Fibroblast of pulmonary artery (primary cell): ENCODE measurements at regions not wholly inside any gene's neighbourhood (a gene's known extent, or its start where the extent isn't known, plus 50 kb on each side); places are given as distances from the start of the nearest gene placed in this dataset.
A peak's percentile ranks its signal among the peaks of the same experiment; 100 is the strongest.

Source experiments
- DNase-seq: peaks from one replicate; pipeline ENCODE4 v3.0.0-alpha.2; 2010; ENCODE audit warnings: low read depth
- H3K4me3 ChIP-seq: replicated peaks from 2 replicates; pipeline ENCODE4 v1.5.1; 2011; ENCODE audit warnings: low read depth, mild to moderate bottlenecking, control low read depth, low read length, moderate library complexity
- TF ChIP-seq, protein P1 (sequence below): IDR thresholded peaks from 2 replicates; pipeline ENCODE4 v1.5.1; 2011; ENCODE audit warnings: mild to moderate bottlenecking, control low read depth, low read length, inconsistent platforms; ENCODE audit errors: missing control alignments

DNA sequence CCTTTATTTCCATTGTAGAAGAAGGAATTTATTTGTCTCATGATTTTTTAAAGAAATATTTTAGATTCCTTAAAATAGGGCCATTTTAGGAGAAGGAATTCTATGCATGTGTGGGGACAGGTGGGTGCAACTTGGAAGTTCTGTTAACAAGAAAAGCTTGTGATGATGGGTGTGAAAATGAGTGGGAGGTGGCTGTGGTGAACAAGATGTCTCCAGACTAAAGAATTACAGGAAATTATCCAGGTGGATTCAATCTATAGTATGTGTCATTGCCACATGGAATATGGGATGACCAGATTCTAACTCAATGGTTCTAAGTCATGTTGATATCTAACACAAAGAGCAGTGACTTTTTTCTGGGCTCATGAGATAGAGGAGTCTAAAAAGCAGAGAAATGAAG, 229.6 kb upstream of the IGFBP3 start:
- peak; percentile 27 for DNase-seq
- H3K4me3 ChIP-seq = no peak overlapping the region
- TF ChIP-seq, protein P1, sequence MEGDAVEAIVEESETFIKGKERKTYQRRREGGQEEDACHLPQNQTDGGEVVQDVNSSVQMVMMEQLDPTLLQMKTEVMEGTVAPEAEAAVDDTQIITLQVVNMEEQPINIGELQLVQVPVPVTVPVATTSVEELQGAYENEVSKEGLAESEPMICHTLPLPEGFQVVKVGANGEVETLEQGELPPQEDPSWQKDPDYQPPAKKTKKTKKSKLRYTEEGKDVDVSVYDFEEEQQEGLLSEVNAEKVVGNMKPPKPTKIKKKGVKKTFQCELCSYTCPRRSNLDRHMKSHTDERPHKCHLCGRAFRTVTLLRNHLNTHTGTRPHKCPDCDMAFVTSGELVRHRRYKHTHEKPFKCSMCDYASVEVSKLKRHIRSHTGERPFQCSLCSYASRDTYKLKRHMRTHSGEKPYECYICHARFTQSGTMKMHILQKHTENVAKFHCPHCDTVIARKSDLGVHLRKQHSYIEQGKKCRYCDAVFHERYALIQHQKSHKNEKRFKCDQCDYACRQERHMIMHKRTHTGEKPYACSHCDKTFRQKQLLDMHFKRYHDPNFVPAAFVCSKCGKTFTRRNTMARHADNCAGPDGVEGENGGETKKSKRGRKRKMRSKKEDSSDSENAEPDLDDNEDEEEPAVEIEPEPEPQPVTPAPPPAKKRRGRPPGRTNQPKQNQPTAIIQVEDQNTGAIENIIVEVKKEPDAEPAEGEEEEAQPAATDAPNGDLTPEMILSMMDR = no peak

DNA sequence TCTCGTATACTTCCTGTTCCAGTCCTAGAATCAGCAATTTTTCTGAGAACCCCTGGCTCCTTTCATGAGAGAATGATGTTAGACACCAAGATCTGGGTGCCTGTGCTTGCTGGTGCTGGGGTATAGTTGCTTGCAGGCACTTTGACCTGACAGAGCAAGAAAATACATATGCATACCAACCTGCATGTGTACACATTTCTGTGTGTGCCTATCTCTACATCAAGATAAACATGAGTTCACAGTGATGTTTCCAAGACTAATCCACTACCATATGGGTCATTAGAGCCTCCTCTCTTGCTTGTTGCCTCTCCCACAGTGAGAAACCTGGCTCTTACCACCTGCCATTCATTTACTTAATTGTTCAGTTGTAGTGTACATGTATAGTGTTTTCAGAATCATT, 229.1 kb upstream of the IGFBP3 start:
- TF ChIP-seq, protein P1 = no peak
- no peak for DNase-seq
- no peak overlapping the region for H3K4me3 ChIP-seq

DNA sequence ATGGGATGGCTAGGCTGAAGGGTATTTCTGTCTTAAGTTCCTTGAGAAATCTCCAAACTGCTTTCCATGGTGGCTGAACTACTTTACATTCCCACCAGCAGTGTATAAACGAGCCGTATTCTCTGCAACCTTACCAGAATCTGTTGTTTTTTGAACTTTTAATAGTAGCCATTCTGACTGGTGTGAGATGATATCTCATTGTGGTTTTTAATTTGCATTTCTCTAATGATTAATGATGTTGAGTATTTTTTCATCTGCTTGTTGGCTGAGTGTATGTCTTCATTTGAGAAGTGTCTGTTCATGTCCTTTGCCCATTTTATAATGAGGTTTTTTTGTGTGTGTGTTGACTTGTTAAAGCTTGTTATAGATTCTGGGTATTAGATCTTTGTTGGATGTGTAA, 226.8 kb upstream of the IGFBP3 start:
- DNase-seq = no peak
- TF ChIP-seq, protein P1 = no peak
- no peak overlapping the region for H3K4me3 ChIP-seq

DNA sequence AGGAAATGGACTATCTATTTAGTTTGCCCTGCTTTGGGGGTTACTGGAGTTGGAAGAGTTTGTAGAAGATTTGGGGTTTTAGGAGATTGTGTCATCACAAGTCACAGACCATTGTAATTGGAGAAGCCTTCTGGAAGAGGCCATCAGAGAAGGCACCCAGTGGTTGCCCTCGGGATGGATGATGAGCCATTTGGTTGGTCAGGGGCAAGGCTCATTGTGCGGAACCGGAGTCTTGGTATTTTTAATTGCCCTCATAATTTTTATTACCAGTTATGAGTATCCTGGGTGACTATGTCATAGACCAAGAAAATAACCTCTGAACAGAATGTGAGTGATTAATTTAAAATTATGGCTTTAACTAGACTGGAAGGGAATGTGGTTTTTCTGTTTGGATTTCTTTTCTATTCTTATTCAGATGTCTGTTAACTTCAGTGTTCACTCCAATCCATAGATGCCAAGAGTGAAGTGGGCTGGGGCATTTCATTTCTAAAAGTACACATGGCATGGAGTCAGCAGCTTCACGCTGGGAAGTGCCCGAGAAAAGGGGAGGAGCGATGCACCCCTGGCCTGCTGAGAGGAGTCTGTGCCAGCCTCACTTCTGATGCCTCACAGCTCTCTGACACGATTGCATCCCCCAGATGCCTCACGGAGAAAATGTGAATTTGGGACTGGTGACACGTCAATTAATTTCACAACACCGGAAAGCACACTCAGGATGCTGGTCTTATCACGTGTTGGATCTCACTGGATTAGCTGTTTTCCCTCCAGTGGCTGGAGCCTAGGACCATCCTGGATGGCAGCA, 225.6 kb upstream of the IGFBP3 start:
- peak; percentile 67 for DNase-seq
- no peak overlapping the region for H3K4me3 ChIP-seq
- TF ChIP-seq, protein P1 = no peak

DNA sequence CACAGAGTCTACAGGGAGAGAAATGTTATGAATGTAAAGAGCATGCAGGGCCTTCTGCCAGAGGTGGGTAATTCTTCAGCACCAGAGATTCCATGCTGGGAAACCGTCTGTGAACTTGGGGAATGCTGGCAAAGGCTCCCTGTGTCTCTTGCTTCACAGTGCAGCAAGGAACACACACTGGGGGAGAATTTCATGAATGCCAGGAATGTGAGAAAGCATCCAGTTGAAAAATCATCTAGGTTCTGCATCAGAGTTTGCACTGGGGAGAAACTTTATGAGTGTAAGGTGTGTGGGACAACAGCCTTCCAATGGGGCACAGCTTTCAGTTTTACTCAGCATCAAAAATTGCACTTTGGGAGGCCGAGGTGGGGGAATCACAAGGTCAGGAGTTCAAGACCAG, 224.3 kb upstream of the IGFBP3 start:
- TF ChIP-seq, protein P1 = no peak
- peak; percentile 98 for DNase-seq
- no peak overlapping the region for H3K4me3 ChIP-seq

DNA sequence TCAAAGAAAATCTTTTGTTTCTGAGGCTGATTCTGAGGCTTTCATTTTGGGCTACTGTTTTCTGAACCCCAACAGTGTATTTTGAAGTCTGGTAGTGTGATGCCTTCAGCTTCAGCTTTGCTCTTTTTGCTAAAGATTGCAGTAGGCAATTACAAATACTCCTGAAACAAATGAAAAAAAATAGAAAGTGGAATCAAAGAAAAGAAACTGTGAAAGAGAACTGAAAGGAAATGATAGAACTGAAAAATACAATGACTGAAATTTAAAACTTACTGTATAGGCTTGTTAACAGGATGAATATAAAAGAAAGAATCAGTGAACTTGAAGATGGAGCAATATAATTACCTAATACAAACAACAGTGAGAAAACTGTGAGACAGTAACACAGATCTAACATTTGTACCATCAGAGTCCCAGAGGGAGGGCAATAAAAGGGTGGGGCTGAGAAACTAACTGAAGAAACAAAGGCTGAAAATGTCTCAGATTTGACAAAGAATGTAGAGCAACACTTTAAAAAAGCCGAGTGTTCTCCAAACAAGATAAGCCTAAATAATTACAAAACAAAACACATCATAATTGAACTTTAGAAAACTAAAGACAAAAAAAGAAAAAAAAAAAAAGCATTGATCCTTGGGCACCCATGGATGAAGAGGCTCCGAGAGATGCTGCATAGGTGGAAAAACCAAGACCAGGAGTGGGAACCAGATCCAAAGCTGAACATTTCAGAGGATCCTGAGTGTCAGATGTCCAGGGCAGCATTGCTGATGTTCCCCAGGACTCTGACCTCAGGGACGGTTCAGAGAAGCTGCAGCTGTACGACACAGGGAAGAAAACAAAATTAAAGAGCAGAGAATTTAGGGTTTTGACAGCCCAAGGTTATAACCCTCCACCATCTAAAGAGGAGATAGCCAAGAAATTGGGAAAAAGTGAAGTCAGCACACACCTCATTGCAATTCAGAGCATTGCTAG, 223.2 kb upstream of the IGFBP3 start:
- no peak overlapping the region for H3K4me3 ChIP-seq
- no peak for DNase-seq
- TF ChIP-seq, protein P1 = no peak
